ENCODE measurements at regions not wholly inside any gene's neighbourhood (a gene's known extent, or its start where the extent isn't known, plus 50 kb on each side); places are given as distances from the start of the nearest gene placed in this dataset.

GRCh38 chr3:159733194-159733860 lies 255.3 kb upstream of the IL12A start (continued):
- TF ChIP-seq ATF2 (CRISPR knock-in tag; IDR thresholded peaks at IDR 0.05) (no peak), NELFE (IDR thresholded peaks at IDR 0.05; ENCODE audit: insufficient read depth, insufficient read length) (no peak), CBX2 (IDR thresholded peaks at IDR 0.05; ENCODE audit: insufficient read depth, low read length, poor library complexity, severe bottlenecking) (no peak)

- POLR2A ChIA-PET, result interaction anchor here (0.6 kb wide), 1 partner anchor 255 kb away, joined by 3 read pairs; no protein-coding TSS in a partner anchor
- H3K4me1 ChIP-seq (replicated peaks in 1 of 2; ENCODE audit: control insufficient read depth in 2 of 2, insufficient read depth in 2 of 2, low read length in 2 of 2), result no peaks in the 10 kb centered on the region
- no peak overlapping the region for H3K9ac ChIP-seq (ENCODE audit: insufficient read depth in 1 of 2, low read depth in 2 of 2, low read length in 2 of 2)
- no peaks in the 10 kb centered on the region for H3K36me3 ChIP-seq (ENCODE audit: control insufficient read depth, insufficient read depth, low read length)
- FAIRE-seq (no peak), ATAC-seq (no peak), DNase-seq (ENCODE audit: extremely low read depth in 1 of 4, low spot score in 3 of 4) (no peak)
- BruUV-seq (replicated peaks), result no TSS peak
- no peaks in the 10 kb centered on the region for H4K20me1 ChIP-seq (replicated peaks; ENCODE audit: control insufficient read depth, insufficient read depth, low read length)
- no peak overlapping the region for H3K4me2 ChIP-seq (ENCODE audit: insufficient read depth, low read length)
- no peak overlapping the region for H3K4me3 ChIP-seq
- in situ Hi-C loops (cut with MboI) (no loop called here), intact Hi-C loops (cut with micrococcal nuclease) (no loop called here)
- CTCF ChIA-PET (ENCODE audit: low intra/inter-chr PET ratio), result no interaction called here
- no peaks in the 10 kb centered on the region; the same call in 1 of the 2 replicates for H3K9me3 ChIP-seq (replicated peaks; ENCODE audit: control insufficient read depth, insufficient read depth, low read depth, low read length)
- H3K27ac ChIP-seq (ENCODE audit: extremely low read depth, low read depth, low read length), result no peak overlapping the region
- TF ChIP-seq NCOR1 (IDR thresholded peaks at IDR 0.05), result no peak
- TF ChIP-seq FIP1L1 (IDR thresholded peaks at IDR 0.05; ENCODE audit: low read depth, low read length, poor library complexity, severe bottlenecking), result no peak
- no peak for TF ChIP-seq TEAD1 (CRISPR knock-in tag; IDR thresholded peaks at IDR 0.05)
- TF ChIP-seq PTRF (tag; IDR thresholded peaks at IDR 0.05), result no peak
- TF ChIP-seq CREB5 (CRISPR knock-in tag; IDR thresholded peaks at IDR 0.05), result no peak
- no peak for TF ChIP-seq RAD21 (CRISPR knock-in tag; conservative IDR thresholded peaks at IDR 0.05 in 1 of 2, IDR thresholded peaks at IDR 0.05 in 1 of 2)
- TF ChIP-seq NONO (IDR thresholded peaks at IDR 0.05; ENCODE audit: low read depth in 2 of 2, low read length in 1 of 2), result no peak
- no peaks in the 10 kb centered on the region for H3K9me1 ChIP-seq (ENCODE audit: control insufficient read depth, insufficient read depth, low read length)
- no peaks in the 10 kb centered on the region for H3K27me3 ChIP-seq (ENCODE audit: control insufficient read depth in 2 of 2, insufficient read depth in 2 of 2, low read length in 2 of 2)
- H2AFZ ChIP-seq (ENCODE audit: low read depth, low read length), result no peak overlapping the region
- no peaks in the 10 kb centered on the region for H3K79me2 ChIP-seq (ENCODE audit: control insufficient read depth, insufficient read depth, low read length)
- 0% methylated on average over 3 of the region's 3 CpGs for WGBS (ENCODE audit: insufficient coverage, low coverage, missing lambda C conversion rate)
Measured at GRCh38 chr3:159734681-159735080, 254.0 kb upstream of the IL12A start.
